ENCODE measurements at regions not wholly inside any gene's neighbourhood (a gene's known extent, or its start where the extent isn't known, plus 50 kb on each side); places are given as distances from the start of the nearest gene placed in this dataset.

GRCh38 chr12:86698641-86698980, 442.4 kb upstream of the MGAT4C start:
- no peak for TF ChIP-seq YY1 (IDR thresholded peaks at IDR 0.05; ENCODE audit: insufficient read depth, insufficient read length)
- TF ChIP-seq ZNF274 (IDR thresholded peaks at IDR 0.05; ENCODE audit: low read depth, low read length), result no peak
- no peak for TF ChIP-seq SUZ12 (IDR thresholded peaks at IDR 0.05; ENCODE audit: extremely low read depth, insufficient read depth, insufficient read length)
- no peak for DNase-seq (ENCODE audit: low read depth, low spot score)
- no peak overlapping the region for H3K4me3 ChIP-seq (ENCODE audit: insufficient read length, low read depth)
- no peaks in the 10 kb centered on the region for H3K9me3 ChIP-seq (ENCODE audit: insufficient read depth, low read length)
- no peaks in the 10 kb centered on the region for H3K27me3 ChIP-seq (ENCODE audit: insufficient read depth, insufficient read length)
- H3K9ac ChIP-seq (ENCODE audit: insufficient read length, low read depth), result no peak overlapping the region
- H3K4me1 ChIP-seq (ENCODE audit: insufficient read depth, insufficient read length), result no peaks in the 10 kb centered on the region
- no peaks in the 10 kb centered on the region for H3K36me3 ChIP-seq (ENCODE audit: insufficient read depth, insufficient read length, low read length)

DNA sequence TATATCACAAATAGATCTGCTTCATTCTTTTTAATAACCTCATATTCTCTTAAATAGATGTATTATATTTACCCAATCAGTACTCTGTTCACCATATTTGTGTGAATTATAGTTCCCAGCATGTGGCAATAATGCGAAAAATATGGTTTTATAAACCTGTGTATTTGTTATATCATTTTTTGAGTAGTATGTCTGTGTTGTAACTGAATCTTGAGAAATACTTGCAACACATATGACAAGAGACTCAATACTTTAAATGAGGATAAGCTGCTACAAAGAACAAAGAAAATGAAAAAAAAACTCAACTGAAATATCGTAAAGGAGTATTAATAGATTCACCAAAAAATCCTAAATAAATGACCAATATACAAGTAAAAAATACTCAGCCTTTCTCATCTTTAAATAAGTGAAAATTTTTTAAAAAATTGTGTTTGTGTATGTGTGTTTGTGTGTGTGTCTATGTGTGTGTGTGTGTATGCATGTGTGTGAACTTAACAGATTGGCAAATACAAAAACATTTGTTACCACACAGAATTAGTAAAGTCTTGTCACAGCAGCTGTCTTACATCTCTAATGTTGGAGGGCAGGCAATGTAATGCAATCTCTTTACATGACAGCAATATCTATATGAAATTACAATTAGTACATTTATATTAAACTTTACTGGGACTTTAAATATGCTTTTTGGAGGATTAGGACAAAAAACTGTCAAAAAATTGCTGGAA, 441.9 kb upstream of the MGAT4C start:
- Histone ChIP-seq H3K9me3 (ENCODE audit: insufficient read depth, low read length) (no peaks in the 10 kb centered on the region), H3K4me3 (ENCODE audit: insufficient read length, low read depth) (no peak overlapping the region), H3K4me1 (ENCODE audit: insufficient read depth, insufficient read length) (no peaks in the 10 kb centered on the region), H3K9ac (ENCODE audit: insufficient read length, low read depth) (no peak overlapping the region), H3K36me3 (ENCODE audit: insufficient read depth, insufficient read length, low read length) (no peaks in the 10 kb centered on the region), H3K27me3 (ENCODE audit: insufficient read depth, insufficient read length) (no peaks in the 10 kb centered on the region)
- TF ChIP-seq ZNF274 (IDR thresholded peaks at IDR 0.05; ENCODE audit: low read depth, low read length) (no peak), SUZ12 (IDR thresholded peaks at IDR 0.05; ENCODE audit: extremely low read depth, insufficient read depth, insufficient read length) (no peak), YY1 (IDR thresholded peaks at IDR 0.05; ENCODE audit: insufficient read depth, insufficient read length) (no peak)
- no peak for DNase-seq (ENCODE audit: low read depth, low spot score)

DNA sequence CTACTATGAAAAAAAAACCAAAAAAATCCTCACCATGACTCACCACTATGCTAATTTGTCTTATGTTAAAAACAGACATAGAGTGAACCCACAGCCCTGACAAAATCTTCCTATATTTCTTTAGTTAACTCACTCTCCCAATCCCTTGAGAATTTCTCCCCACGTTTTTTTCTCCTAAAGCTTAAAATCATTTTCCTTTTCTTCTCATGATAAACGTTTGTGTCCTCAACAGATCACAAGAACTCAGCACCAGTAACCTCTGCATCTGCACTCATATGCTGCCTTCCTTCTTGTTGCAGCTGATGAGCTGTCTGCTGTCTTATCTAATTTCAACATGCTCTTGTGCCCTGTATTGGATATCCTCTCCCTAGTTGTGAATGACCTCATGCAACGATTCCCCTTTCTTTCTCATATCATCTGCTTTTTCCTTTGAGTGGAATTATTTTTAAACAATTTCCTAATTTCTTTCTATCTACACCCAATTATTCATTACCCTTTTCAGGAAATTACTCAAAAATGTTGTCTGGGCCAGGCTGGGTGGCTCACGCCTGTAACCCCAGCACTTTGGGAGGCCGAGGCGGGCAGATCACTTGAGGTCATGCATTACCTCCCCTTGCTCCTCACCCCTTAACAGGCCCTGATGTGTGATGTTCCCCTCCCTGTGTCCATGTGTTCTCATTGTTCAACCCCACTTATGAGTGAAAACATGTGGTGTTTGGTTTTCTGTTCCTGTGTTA, 427.5 kb upstream of the MGAT4C start:
- Histone ChIP-seq H3K4me1 (ENCODE audit: insufficient read depth, insufficient read length) (no peaks in the 10 kb centered on the region), H3K27me3 (ENCODE audit: insufficient read depth, insufficient read length) (no peaks in the 10 kb centered on the region), H3K36me3 (ENCODE audit: insufficient read depth, insufficient read length, low read length) (no peaks in the 10 kb centered on the region), H3K9me3 (ENCODE audit: insufficient read depth, low read length) (0 out of 2 replicates have a peak, but pooled peaks cover 4% of the 10 kb centered on the region), H3K9ac (ENCODE audit: insufficient read length, low read depth) (no peak overlapping the region), H3K4me3 (ENCODE audit: insufficient read length, low read depth) (no peak overlapping the region)
- no peak for DNase-seq (ENCODE audit: low read depth, low spot score)
- TF ChIP-seq YY1 (IDR thresholded peaks at IDR 0.05; ENCODE audit: insufficient read depth, insufficient read length), result no peak
- no peak for TF ChIP-seq ZNF274 (IDR thresholded peaks at IDR 0.05; ENCODE audit: low read depth, low read length)
- no peak for TF ChIP-seq SUZ12 (IDR thresholded peaks at IDR 0.05; ENCODE audit: extremely low read depth, insufficient read depth, insufficient read length)

DNA sequence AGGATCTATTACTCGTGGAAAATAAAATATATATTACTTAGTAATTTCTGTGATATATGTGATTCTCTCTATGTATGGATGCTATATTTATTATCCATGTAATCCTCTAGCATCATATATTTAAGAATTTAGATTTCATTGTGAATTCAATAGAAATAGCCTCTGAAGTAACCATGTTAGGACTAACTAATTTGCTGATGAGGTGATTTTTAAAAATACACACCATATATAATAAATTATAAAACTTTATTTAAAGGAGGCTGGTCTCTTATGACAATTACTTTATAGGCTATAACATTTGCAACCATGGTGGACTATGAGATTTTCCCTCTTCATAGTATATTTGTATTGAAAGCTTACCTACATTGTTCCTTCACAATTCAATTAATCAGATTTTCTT, 424.9 kb upstream of the MGAT4C start:
- no peak for DNase-seq (ENCODE audit: low read depth, low spot score)
- H3K4me1 ChIP-seq (ENCODE audit: insufficient read depth, insufficient read length), result no peaks in the 10 kb centered on the region
- H3K36me3 ChIP-seq (ENCODE audit: insufficient read depth, insufficient read length, low read length), result no peaks in the 10 kb centered on the region
- no peak overlapping the region for H3K4me3 ChIP-seq (ENCODE audit: insufficient read length, low read depth)
- TF ChIP-seq YY1 (IDR thresholded peaks at IDR 0.05; ENCODE audit: insufficient read depth, insufficient read length), result no peak
- no peak for TF ChIP-seq ZNF274 (IDR thresholded peaks at IDR 0.05; ENCODE audit: low read depth, low read length)
- TF ChIP-seq SUZ12 (IDR thresholded peaks at IDR 0.05; ENCODE audit: extremely low read depth, insufficient read depth, insufficient read length), result no peak
- H3K27me3 ChIP-seq (ENCODE audit: insufficient read depth, insufficient read length), result no peaks in the 10 kb centered on the region
- H3K9ac ChIP-seq (ENCODE audit: insufficient read length, low read depth), result no peak overlapping the region
- no peaks in the 10 kb centered on the region for H3K9me3 ChIP-seq (ENCODE audit: insufficient read depth, low read length)

DNA sequence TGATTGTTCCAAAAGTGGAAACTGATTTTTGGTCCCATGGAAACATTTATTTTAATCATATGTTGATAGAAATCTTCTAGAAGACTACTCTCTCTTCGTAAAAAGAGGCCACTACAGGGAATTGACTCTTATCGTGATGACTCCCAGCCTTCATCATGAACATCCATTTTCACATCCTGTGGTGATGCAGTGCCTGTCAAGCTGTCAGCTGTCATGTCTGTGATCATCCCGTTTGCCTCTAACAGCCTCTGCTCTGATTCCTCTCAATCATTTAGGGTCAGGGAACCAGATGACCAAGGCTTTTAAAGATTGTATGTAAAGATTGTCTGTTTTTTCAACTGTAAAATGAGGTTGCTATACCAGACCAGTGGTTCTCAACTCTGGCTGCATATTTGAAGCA, 419.0 kb upstream of the MGAT4C start:
- Histone ChIP-seq H3K9ac (ENCODE audit: insufficient read length, low read depth) (no peak overlapping the region), H3K9me3 (ENCODE audit: insufficient read depth, low read length) (no peaks in the 10 kb centered on the region), H3K27me3 (ENCODE audit: insufficient read depth, insufficient read length) (no peaks in the 10 kb centered on the region), H3K36me3 (ENCODE audit: insufficient read depth, insufficient read length, low read length) (no peaks in the 10 kb centered on the region), H3K4me3 (ENCODE audit: insufficient read length, low read depth) (no peak overlapping the region), H3K4me1 (ENCODE audit: insufficient read depth, insufficient read length) (no peaks in the 10 kb centered on the region)
- TF ChIP-seq SUZ12 (IDR thresholded peaks at IDR 0.05; ENCODE audit: extremely low read depth, insufficient read depth, insufficient read length), result no peak
- no peak for DNase-seq (ENCODE audit: low read depth, low spot score)

GRCh38 chr12:86670986-86671385, 414.8 kb upstream of the MGAT4C start:
- no peak overlapping the region for H3K4me3 ChIP-seq (ENCODE audit: insufficient read length, low read depth)
- H3K36me3 ChIP-seq (ENCODE audit: insufficient read depth, insufficient read length, low read length), result no peaks in the 10 kb centered on the region
- no peaks in the 10 kb centered on the region for H3K27me3 ChIP-seq (ENCODE audit: insufficient read depth, insufficient read length)
- DNase-seq (ENCODE audit: low read depth, low spot score), result no peak
- H3K9me3 ChIP-seq (ENCODE audit: insufficient read depth, low read length), result no peaks in the 10 kb centered on the region
- no peak overlapping the region for H3K9ac ChIP-seq (ENCODE audit: insufficient read length, low read depth)
- no peaks in the 10 kb centered on the region for H3K4me1 ChIP-seq (ENCODE audit: insufficient read depth, insufficient read length)
- no peak for TF ChIP-seq YY1 (IDR thresholded peaks at IDR 0.05; ENCODE audit: insufficient read depth, insufficient read length)
- no peak for TF ChIP-seq ZNF274 (IDR thresholded peaks at IDR 0.05; ENCODE audit: low read depth, low read length)
- no peak for TF ChIP-seq SUZ12 (IDR thresholded peaks at IDR 0.05; ENCODE audit: extremely low read depth, insufficient read depth, insufficient read length)

GRCh38 chr12:86669010-86669409, 412.8 kb upstream of the MGAT4C start:
- H3K27me3 ChIP-seq (ENCODE audit: insufficient read depth, insufficient read length), result no peaks in the 10 kb centered on the region
- TF ChIP-seq YY1 (IDR thresholded peaks at IDR 0.05; ENCODE audit: insufficient read depth, insufficient read length) (no peak), SUZ12 (IDR thresholded peaks at IDR 0.05; ENCODE audit: extremely low read depth, insufficient read depth, insufficient read length) (no peak), ZNF274 (IDR thresholded peaks at IDR 0.05; ENCODE audit: low read depth, low read length) (no peak)
- H3K9ac ChIP-seq (ENCODE audit: insufficient read length, low read depth), result no peak overlapping the region
- H3K4me1 ChIP-seq (ENCODE audit: insufficient read depth, insufficient read length), result no peaks in the 10 kb centered on the region
- H3K36me3 ChIP-seq (ENCODE audit: insufficient read depth, insufficient read length, low read length), result no peaks in the 10 kb centered on the region
- no peaks in the 10 kb centered on the region for H3K9me3 ChIP-seq (ENCODE audit: insufficient read depth, low read length)
- no peak overlapping the region for H3K4me3 ChIP-seq (ENCODE audit: insufficient read length, low read depth)
- no peak for DNase-seq (ENCODE audit: low read depth, low spot score)
